ENCODE measurements at regions not wholly inside any gene's neighbourhood (a gene's known extent, or its start where the extent isn't known, plus 50 kb on each side); places are given as distances from the start of the nearest gene placed in this dataset.

- peak; percentile 1 for DNase-seq
Observed at GRCh38 chrX:17922303-17922702, 61.2 kb upstream of the RAI2 start.

DNA sequence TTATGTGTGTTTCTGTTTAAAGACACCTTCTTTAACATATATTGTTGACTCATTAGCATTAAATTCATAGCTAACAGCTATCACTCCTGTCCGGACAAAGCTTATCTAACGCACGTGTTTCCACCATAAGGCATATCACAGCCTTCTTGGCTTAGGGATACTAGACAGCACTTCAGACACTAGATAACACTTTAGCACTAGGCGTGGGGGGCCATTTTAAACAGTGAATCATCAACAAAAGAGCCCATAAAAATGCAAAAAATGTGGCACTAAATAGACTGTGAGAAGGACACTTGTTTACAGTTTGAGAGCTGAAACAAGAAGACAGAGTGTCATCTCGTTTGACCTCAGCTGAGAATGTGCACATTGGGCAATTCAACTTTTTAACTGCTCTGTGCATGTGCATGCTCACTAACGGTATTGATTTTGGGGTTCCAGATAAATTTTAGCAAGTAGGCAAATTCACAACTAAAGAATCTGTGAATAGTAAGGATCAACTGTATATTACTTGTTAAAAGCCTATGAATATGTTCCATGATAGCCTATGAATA lies 58.9 kb upstream of the RAI2 start:
- DNase-seq = no peak

GRCh38 chrX:17917945-17918577 lies 57.0 kb upstream of the RAI2 start:
- no peak for DNase-seq

- DNase-seq = no peak
Observed at GRCh38 chrX:17913801-17914200, 52.7 kb upstream of the RAI2 start.

Measured in tongue (tissue), 1 donor.